OCI-LY1 (cell line): ENCODE measurements at regions not wholly inside any gene's neighbourhood (a gene's known extent, or its start where the extent isn't known, plus 50 kb on each side); places are given as distances from the start of the nearest gene placed in this dataset.

Experiments
- H2AFZ ChIP-seq: fragments of 200-600 bp; sonication (generic), shearing (Covaris generic); 2 replicates; pipeline ENCODE4 v1.6.0; 2014; ENCODE audit warnings: antibody characterized with exemption, mild to moderate bottlenecking, low read length
- H3F3A ChIP-seq: fragments of 200-600 bp; sonication (generic), shearing (Covaris generic); 2 replicates; pipeline ENCODE4 v1.6.0; 2014; ENCODE audit warnings: mild to moderate bottlenecking, antibody characterized with exemption, low read length, moderate library complexity; ENCODE audit not compliant: insufficient read depth
- H3K27ac ChIP-seq: fragments of 200-600 bp; sonication (generic); 2 replicates; pipeline ENCODE4 v1.5.1; 2014; ENCODE audit warnings: low read length, mixed run types, mild to moderate bottlenecking, low read depth; ENCODE audit not compliant: poor library complexity, severe bottlenecking
- H3K27me3 ChIP-seq: fragments of 200-600 bp; sonication (generic); 2 replicates; pipeline ENCODE4 v1.6.0; 2014; ENCODE audit warnings: antibody characterized with exemption, mild to moderate bottlenecking, low read length, moderate library complexity; ENCODE audit not compliant: insufficient read depth
- H3K36me3 ChIP-seq: fragments of 200-600 bp; sonication (generic); 2 replicates; pipeline ENCODE4 v1.6.1; 2014; ENCODE audit warnings: mild to moderate bottlenecking, antibody characterized with exemption, low read length, moderate library complexity, mixed read lengths; ENCODE audit not compliant: insufficient read depth
- H3K4me1 ChIP-seq: fragments of 200-600 bp; sonication (generic); 2 replicates; pipeline ENCODE4 v1.5.1; 2014; ENCODE audit warnings: mild to moderate bottlenecking, low read length, moderate library complexity; ENCODE audit not compliant: insufficient read depth, severe bottlenecking
- H3K4me2 ChIP-seq: fragments of 200-600 bp; sonication (generic), shearing (Covaris generic); 2 replicates; pipeline ENCODE4 v1.6.1; 2014; ENCODE audit warnings: low read length
- H3K4me3 ChIP-seq: fragments of 200-600 bp; sonication (generic); 2 replicates; pipeline ENCODE4 v1.5.1; 2014; ENCODE audit warnings: low read length, low read depth, mild to moderate bottlenecking, mixed read lengths; ENCODE audit not compliant: poor library complexity, severe bottlenecking
- H3K79me2 ChIP-seq: fragments of 200-600 bp; shearing (Covaris generic); 2 replicates; pipeline ENCODE4 v1.6.1; 2016; ENCODE audit warnings: mixed run types, low read length, mixed read lengths; ENCODE audit not compliant: insufficient read depth
- H3K9ac ChIP-seq: fragments of 200-600 bp; sonication (generic), shearing (Covaris generic); 2 replicates; pipeline ENCODE4 v1.6.1; 2014; ENCODE audit warnings: mild to moderate bottlenecking, low read length, mixed read lengths
- H3K9me2 ChIP-seq: fragments of 200-600 bp; sonication (generic), shearing (Covaris generic); 2 replicates; pipeline ENCODE4 v1.6.1; 2014; ENCODE audit warnings: low read depth, mild to moderate bottlenecking, low read length, mixed read lengths
- H3K9me3 ChIP-seq: fragments of 200-600 bp; shearing (Covaris generic); 2 replicates; pipeline ENCODE4 v1.6.1; 2014; ENCODE audit warnings: low read length, mixed read lengths
- H4K20me1 ChIP-seq: fragments of 200-600 bp; sonication (generic), shearing (Covaris generic); 2 replicates; pipeline ENCODE4 v1.6.0; 2016; ENCODE audit warnings: mild to moderate bottlenecking, low read length; ENCODE audit not compliant: insufficient read depth
- CTCF ChIP-seq: fragments of 200-600 bp; sonication (generic), shearing (Covaris generic); IDR thresholded peaks from 2 replicates; pipeline ENCODE4 v1.5.1; 2017; ENCODE audit warnings: mild to moderate bottlenecking, antibody characterized with exemption, low read length, moderate library complexity, mixed read lengths
- EZH2 ChIP-seq: fragments of 200-600 bp; sonication (generic), shearing (Covaris generic); IDR thresholded peaks from 2 replicates; pipeline ENCODE4 v1.8.0; 2017; ENCODE audit warnings: borderline replicate concordance, mixed run types, mild to moderate bottlenecking, antibody characterized with exemption, low read length, moderate library complexity, mixed read lengths

- H4K20me1 ChIP-seq = no peaks in the 10 kb centered on the region
- H3K4me2 ChIP-seq = no peak overlapping the region
- H3K36me3 ChIP-seq = no peaks in the 10 kb centered on the region
- no peaks in the 10 kb centered on the region; the same call in 1 of the 2 replicates for H3K27me3 ChIP-seq
- no peaks in the 10 kb centered on the region for H3K79me2 ChIP-seq
- H2AFZ ChIP-seq = no peak overlapping the region
- no peaks in the 10 kb centered on the region for H3K9me2 ChIP-seq
- no peaks in the 10 kb centered on the region for H3K4me1 ChIP-seq
- TF ChIP-seq CTCF (no peak), EZH2 (no peak)
- H3F3A ChIP-seq = no peaks in the 10 kb centered on the region
- no peak overlapping the region for H3K27ac ChIP-seq
- H3K9me3 ChIP-seq = peaks cover 3% of the 10 kb centered on the region; the same call in 1 of the 2 replicates
- no peak overlapping the region for H3K4me3 ChIP-seq
- no peak overlapping the region for H3K9ac ChIP-seq
Observed at GRCh38 chr1:29603622-29604021, 367.3 kb downstream of the PTPRU start.

GRCh38 chr1:29602203-29602602 is 365.9 kb downstream of the PTPRU start:
- no peaks in the 10 kb centered on the region for H3K9me2 ChIP-seq
- H3F3A ChIP-seq = no peaks in the 10 kb centered on the region
- H3K9ac ChIP-seq = no peak overlapping the region
- no peak overlapping the region for H3K4me2 ChIP-seq
- no peak overlapping the region for H2AFZ ChIP-seq
- H3K9me3 ChIP-seq = no peaks in the 10 kb centered on the region
- no peaks in the 10 kb centered on the region for H3K36me3 ChIP-seq
- no peaks in the 10 kb centered on the region for H4K20me1 ChIP-seq
- H3K4me1 ChIP-seq = no peaks in the 10 kb centered on the region
- no peaks in the 10 kb centered on the region; the same call in 1 of the 2 replicates for H3K27me3 ChIP-seq
- H3K27ac ChIP-seq = no peak overlapping the region
- TF ChIP-seq EZH2 (no peak), CTCF (no peak)
- no peaks in the 10 kb centered on the region for H3K79me2 ChIP-seq
- H3K4me3 ChIP-seq = no peak overlapping the region

- H3K79me2 ChIP-seq = no peaks in the 10 kb centered on the region
- no peaks in the 10 kb centered on the region for H3F3A ChIP-seq
- H3K9ac ChIP-seq = no peak overlapping the region
- H3K36me3 ChIP-seq = no peaks in the 10 kb centered on the region
- no peak overlapping the region for H2AFZ ChIP-seq
- H4K20me1 ChIP-seq = no peaks in the 10 kb centered on the region
- TF ChIP-seq EZH2 (no peak), CTCF (no peak)
- no peaks in the 10 kb centered on the region for H3K9me2 ChIP-seq
- H3K4me1 ChIP-seq = no peaks in the 10 kb centered on the region
- H3K27ac ChIP-seq = no peak overlapping the region
- no peaks in the 10 kb centered on the region for H3K9me3 ChIP-seq
- no peak overlapping the region for H3K4me2 ChIP-seq
- H3K27me3 ChIP-seq = no peaks in the 10 kb centered on the region; the same call in 1 of the 2 replicates
- no peak overlapping the region for H3K4me3 ChIP-seq
Observed at GRCh38 chr1:29601021-29601420, 364.7 kb downstream of the PTPRU start.
